ENCODE measurements at regions not wholly inside any gene's neighbourhood (a gene's known extent, or its start where the extent isn't known, plus 50 kb on each side); places are given as distances from the start of the nearest gene placed in this dataset.
"Not testable (repeated sequence)": the region's sequence is repeated elsewhere in the genome, so short reads cannot be mapped to it uniquely, and the experiment has no call there.

GRCh38 chr12:93002293-93003054 lies 73.4 kb upstream of the EEA1 start:
- Histone ChIP-seq H3K36me3 (ENCODE audit: control insufficient read depth, insufficient read depth, low read length) (no peaks in the 10 kb centered on the region), H3K4me3 (ENCODE audit: low read depth, low read length) (no peak overlapping the region), H3K27me3 (ENCODE audit: control insufficient read depth, insufficient read depth, low read length) (no peaks in the 10 kb centered on the region), H3K4me1 (ENCODE audit: control insufficient read depth, insufficient read depth, low read length) (peaks cover 11% of the 10 kb centered on the region; the same call in 1 of the 2 replicates), H3K9me3 (ENCODE audit: control insufficient read depth, insufficient read depth, low read length) (no peaks in the 10 kb centered on the region), H3K9ac (ENCODE audit: low read depth, low read length) (no peak overlapping the region), H3K27ac (ENCODE audit: low read depth, low read length) (peak overlapping the region; percentile 17)

- Histone ChIP-seq H3K4me3 (ENCODE audit: low read depth, low read length) (no peak overlapping the region), H3K9ac (ENCODE audit: low read depth, low read length) (no peak overlapping the region), H3K4me1 (ENCODE audit: control insufficient read depth, insufficient read depth, low read length) (peaks cover 16% of the 10 kb centered on the region; the same call in 1 of the 2 replicates), H3K27ac (ENCODE audit: low read depth, low read length) (no peak overlapping the region), H3K36me3 (ENCODE audit: control insufficient read depth, insufficient read depth, low read length) (no peaks in the 10 kb centered on the region), H3K9me3 (ENCODE audit: control insufficient read depth, insufficient read depth, low read length) (no peaks in the 10 kb centered on the region), H3K27me3 (ENCODE audit: control insufficient read depth, insufficient read depth, low read length) (no peaks in the 10 kb centered on the region)
Observed at GRCh38 chr12:93003531-93004239, 74.6 kb upstream of the EEA1 start.

GRCh38 chr12:93005928-93006392 lies 76.9 kb upstream of the EEA1 start:
- H3K9me3 ChIP-seq (ENCODE audit: control insufficient read depth, insufficient read depth, low read length): no peaks in the 10 kb centered on the region
- H3K27ac ChIP-seq (ENCODE audit: low read depth, low read length): peak overlapping the region; percentile 1
- H3K27me3 ChIP-seq (ENCODE audit: control insufficient read depth, insufficient read depth, low read length): no peaks in the 10 kb centered on the region
- no peak overlapping the region for H3K4me3 ChIP-seq (ENCODE audit: low read depth, low read length)
- H3K9ac ChIP-seq (ENCODE audit: low read depth, low read length): no peak overlapping the region
- no peaks in the 10 kb centered on the region for H3K36me3 ChIP-seq (ENCODE audit: control insufficient read depth, insufficient read depth, low read length)
- peaks cover 16% of the 10 kb centered on the region; the same call in 1 of the 2 replicates for H3K4me1 ChIP-seq (ENCODE audit: control insufficient read depth, insufficient read depth, low read length)

- no peaks in the 10 kb centered on the region for H3K36me3 ChIP-seq (ENCODE audit: control insufficient read depth, insufficient read depth, low read length)
Observed at GRCh38 chr12:93006471-93007208, 77.5 kb upstream of the EEA1 start.

GRCh38 chr12:93007544-93007943 lies 78.4 kb upstream of the EEA1 start:
- Histone ChIP-seq H3K9ac (ENCODE audit: low read depth, low read length) (no peak overlapping the region), H3K36me3 (ENCODE audit: control insufficient read depth, insufficient read depth, low read length) (no peaks in the 10 kb centered on the region), H3K9me3 (ENCODE audit: control insufficient read depth, insufficient read depth, low read length) (no peaks in the 10 kb centered on the region), H3K4me1 (ENCODE audit: control insufficient read depth, insufficient read depth, low read length) (peaks cover 16% of the 10 kb centered on the region; the same call in 1 of the 2 replicates), H3K27ac (ENCODE audit: low read depth, low read length) (peak overlapping the region; percentile 54), H3K4me3 (ENCODE audit: low read depth, low read length) (no peak overlapping the region), H3K27me3 (ENCODE audit: control insufficient read depth, insufficient read depth, low read length) (no peaks in the 10 kb centered on the region)

More at GRCh38 chr12:93006471-93007208, 77.5 kb upstream of the EEA1 start:
- Histone ChIP-seq H3K4me1 (ENCODE audit: control insufficient read depth, insufficient read depth, low read length) (peaks cover 16% of the 10 kb centered on the region; the same call in 1 of the 2 replicates), H3K27ac (ENCODE audit: low read depth, low read length) (peak overlapping the region; percentile 3), H3K9me3 (ENCODE audit: control insufficient read depth, insufficient read depth, low read length) (no peaks in the 10 kb centered on the region), H3K4me3 (ENCODE audit: low read depth, low read length) (no peak overlapping the region), H3K9ac (ENCODE audit: low read depth, low read length) (no peak overlapping the region), H3K27me3 (ENCODE audit: control insufficient read depth, insufficient read depth, low read length) (no peaks in the 10 kb centered on the region)

- no peaks in the 10 kb centered on the region for H3K27me3 ChIP-seq (ENCODE audit: control insufficient read depth, insufficient read depth, low read length)
- H3K27ac ChIP-seq (ENCODE audit: low read depth, low read length): peak overlapping the region; percentile 54
- H3K4me3 ChIP-seq (ENCODE audit: low read depth, low read length): no peak overlapping the region
- no peaks in the 10 kb centered on the region for H3K9me3 ChIP-seq (ENCODE audit: control insufficient read depth, insufficient read depth, low read length)
- H3K9ac ChIP-seq (ENCODE audit: low read depth, low read length): no peak overlapping the region
- H3K4me1 ChIP-seq (ENCODE audit: control insufficient read depth, insufficient read depth, low read length): peaks cover 16% of the 10 kb centered on the region; the same call in 1 of the 2 replicates
- no peaks in the 10 kb centered on the region for H3K36me3 ChIP-seq (ENCODE audit: control insufficient read depth, insufficient read depth, low read length)
Observed at GRCh38 chr12:93008044-93008778, 79.1 kb upstream of the EEA1 start.

GRCh38 chr12:93008880-93009279 lies 79.8 kb upstream of the EEA1 start:
- peaks cover 12% of the 10 kb centered on the region; the same call in 1 of the 2 replicates for H3K4me1 ChIP-seq (ENCODE audit: control insufficient read depth, insufficient read depth, low read length)
- not testable (repeated sequence) for H3K27ac ChIP-seq (ENCODE audit: low read depth, low read length); H3K9ac ChIP-seq (ENCODE audit: low read depth, low read length); H3K4me3 ChIP-seq (ENCODE audit: low read depth, low read length); H3K9me3 ChIP-seq (ENCODE audit: control insufficient read depth, insufficient read depth, low read length); H3K27me3 ChIP-seq (ENCODE audit: control insufficient read depth, insufficient read depth, low read length); H3K36me3 ChIP-seq (ENCODE audit: control insufficient read depth, insufficient read depth, low read length)

GRCh38 chr12:93009533-93009932 lies 80.4 kb upstream of the EEA1 start:
- Histone ChIP-seq H3K36me3 (ENCODE audit: control insufficient read depth, insufficient read depth, low read length) (no peaks in the 10 kb centered on the region), H3K27me3 (ENCODE audit: control insufficient read depth, insufficient read depth, low read length) (no peaks in the 10 kb centered on the region), H3K9me3 (ENCODE audit: control insufficient read depth, insufficient read depth, low read length) (no peaks in the 10 kb centered on the region), H3K4me3 (ENCODE audit: low read depth, low read length) (no peak overlapping the region), H3K4me1 (ENCODE audit: control insufficient read depth, insufficient read depth, low read length) (peaks cover 12% of the 10 kb centered on the region; the same call in 1 of the 2 replicates), H3K9ac (ENCODE audit: low read depth, low read length) (no peak overlapping the region), H3K27ac (ENCODE audit: low read depth, low read length) (no peak overlapping the region)

- Histone ChIP-seq H3K27me3 (ENCODE audit: control insufficient read depth, insufficient read depth, low read length) (no peaks in the 10 kb centered on the region), H3K4me3 (ENCODE audit: low read depth, low read length) (no peak overlapping the region), H3K9me3 (ENCODE audit: control insufficient read depth, insufficient read depth, low read length) (no peaks in the 10 kb centered on the region), H3K9ac (ENCODE audit: low read depth, low read length) (no peak overlapping the region), H3K4me1 (ENCODE audit: control insufficient read depth, insufficient read depth, low read length) (peaks cover 12% of the 10 kb centered on the region), H3K27ac (ENCODE audit: low read depth, low read length) (no peak overlapping the region), H3K36me3 (ENCODE audit: control insufficient read depth, insufficient read depth, low read length) (no peaks in the 10 kb centered on the region)
Observed at GRCh38 chr12:93010461-93010860, 81.4 kb upstream of the EEA1 start.

GRCh38 chr12:93011100-93011499 lies 82.0 kb upstream of the EEA1 start:
- no peaks in the 10 kb centered on the region for H3K36me3 ChIP-seq (ENCODE audit: control insufficient read depth, insufficient read depth, low read length)
- no peaks in the 10 kb centered on the region for H3K9me3 ChIP-seq (ENCODE audit: control insufficient read depth, insufficient read depth, low read length)
- H3K27me3 ChIP-seq (ENCODE audit: control insufficient read depth, insufficient read depth, low read length): no peaks in the 10 kb centered on the region
- no peak overlapping the region for H3K27ac ChIP-seq (ENCODE audit: low read depth, low read length)
- no peak overlapping the region for H3K9ac ChIP-seq (ENCODE audit: low read depth, low read length)
- H3K4me1 ChIP-seq (ENCODE audit: control insufficient read depth, insufficient read depth, low read length): peaks cover 18% of the 10 kb centered on the region
- H3K4me3 ChIP-seq (ENCODE audit: low read depth, low read length): no peak overlapping the region
